ENCODE measurements at regions not wholly inside any gene's neighbourhood (a gene's known extent, or its start where the extent isn't known, plus 50 kb on each side); places are given as distances from the start of the nearest gene placed in this dataset.
A peak's percentile ranks its signal among the peaks of the same experiment; 100 is the strongest.

GRCh38 chr9:113646946-113647914 is 183.7 kb downstream of the RGS3 start:
- no peak for DNase-seq

GRCh38 chr9:113648048-113648447 is 184.5 kb downstream of the RGS3 start:
- DNase-seq: no peak

- DNase-seq: no peak
Measured at GRCh38 chr9:113648586-113648985, 185.1 kb downstream of the RGS3 start.

- peak; percentile 60 for DNase-seq
Measured at GRCh38 chr9:113649054-113649453, 185.5 kb downstream of the RGS3 start.

- no peak for DNase-seq
Measured at GRCh38 chr9:113649855-113650206, 186.3 kb downstream of the RGS3 start.

- no peak for DNase-seq
Measured at GRCh38 chr9:113650207-113651131, 186.9 kb downstream of the RGS3 start.

GRCh38 chr9:113651896-113652295 is 188.4 kb downstream of the RGS3 start:
- DNase-seq: no peak

GRCh38 chr9:113652355-113653152 is 189.0 kb downstream of the RGS3 start:
- DNase-seq: no peak

- no peak for DNase-seq
Measured at GRCh38 chr9:113653746-113654604, 190.4 kb downstream of the RGS3 start.

- DNase-seq: no peak
Measured at GRCh38 chr9:113654605-113655428, 191.3 kb downstream of the RGS3 start.

GRCh38 chr9:113656771-113657670 is 193.5 kb downstream of the RGS3 start:
- no peak for DNase-seq

- DNase-seq: peak; percentile 93
Measured at GRCh38 chr9:113657765-113658544, 194.4 kb downstream of the RGS3 start.

- DNase-seq: peak; percentile 58
Measured at GRCh38 chr9:113658545-113658895, 195.0 kb downstream of the RGS3 start.

- no peak for DNase-seq
Measured at GRCh38 chr9:113659039-113659438, 195.5 kb downstream of the RGS3 start.

- peak; percentile 72 for DNase-seq
Measured at GRCh38 chr9:113659740-113660139, 196.2 kb downstream of the RGS3 start.

- DNase-seq: no peak
Measured at GRCh38 chr9:113660196-113660595, 196.7 kb downstream of the RGS3 start.

- DNase-seq: no peak
Measured at GRCh38 chr9:113661074-113661473, 197.5 kb downstream of the RGS3 start.

- no peak for DNase-seq
Measured at GRCh38 chr9:113664181-113664875, 200.8 kb downstream of the RGS3 start.
